ENCODE measurements at regions not wholly inside any gene's neighbourhood (a gene's known extent, or its start where the extent isn't known, plus 50 kb on each side); places are given as distances from the start of the nearest gene placed in this dataset.
"Not testable (repeated sequence)": the region's sequence is repeated elsewhere in the genome, so short reads cannot be mapped to it uniquely, and the experiment has no call there.

DNA sequence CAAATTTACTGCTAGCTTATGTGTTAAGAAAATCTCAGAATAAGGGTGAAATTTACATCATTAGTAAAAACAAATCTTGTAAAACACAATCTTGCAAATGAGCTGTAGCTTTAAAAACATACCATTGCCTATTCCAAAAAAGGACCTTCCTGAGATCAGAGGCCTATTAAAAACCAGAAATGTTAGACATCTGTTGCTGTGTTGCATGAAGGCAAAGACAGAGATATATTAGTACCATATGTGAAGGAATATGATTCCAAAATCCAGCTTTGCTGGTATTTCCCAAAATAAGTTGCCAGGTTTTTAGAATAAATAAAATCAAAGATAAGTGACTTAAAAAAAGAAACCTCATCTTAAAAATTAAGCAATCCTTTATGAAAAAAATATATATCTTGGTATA lies 504.1 kb upstream of the CDIN1 start:
- DNase-seq (ENCODE audit: low read depth in 3 of 3), result no peak

GRCh38 chr15:36079021-36079420 lies 500.4 kb upstream of the CDIN1 start:
- no peak for DNase-seq (ENCODE audit: low read depth in 3 of 3)

- no peak for DNase-seq (ENCODE audit: low read depth in 3 of 3)
Observed at GRCh38 chr15:36080759-36081158, 498.7 kb upstream of the CDIN1 start.

DNA sequence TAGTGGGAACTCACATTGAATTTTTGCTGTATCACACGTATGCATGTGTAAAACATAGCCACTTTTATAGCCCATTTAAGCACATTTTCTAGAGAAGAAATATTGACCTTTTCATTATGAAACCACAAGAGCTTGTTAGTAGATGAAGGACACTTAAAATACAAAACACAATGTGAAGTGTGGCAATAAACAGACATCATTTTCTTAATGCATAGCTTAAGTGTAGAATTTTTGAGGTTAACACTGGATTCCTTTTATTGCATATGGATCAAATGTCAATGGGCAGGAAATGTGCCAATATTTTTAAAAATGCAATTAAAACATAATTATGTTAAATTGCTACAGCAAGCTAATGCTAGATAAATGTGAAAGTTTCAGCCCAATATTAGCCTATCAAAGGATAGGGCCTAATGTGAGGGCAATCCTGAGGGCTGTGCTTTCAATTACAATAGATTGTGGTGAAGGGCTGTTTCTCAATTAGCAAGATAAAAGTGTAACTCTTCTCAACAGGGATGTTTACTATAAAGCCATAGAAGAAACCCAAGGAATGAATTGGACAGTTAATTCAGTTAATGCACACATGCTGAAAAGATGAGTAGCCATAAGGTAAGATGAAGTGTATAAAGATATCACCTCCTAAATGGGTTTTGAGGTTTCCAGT lies 489.0 kb upstream of the CDIN1 start:
- DNase-seq (ENCODE audit: low read depth in 3 of 3), result no peak

DNA sequence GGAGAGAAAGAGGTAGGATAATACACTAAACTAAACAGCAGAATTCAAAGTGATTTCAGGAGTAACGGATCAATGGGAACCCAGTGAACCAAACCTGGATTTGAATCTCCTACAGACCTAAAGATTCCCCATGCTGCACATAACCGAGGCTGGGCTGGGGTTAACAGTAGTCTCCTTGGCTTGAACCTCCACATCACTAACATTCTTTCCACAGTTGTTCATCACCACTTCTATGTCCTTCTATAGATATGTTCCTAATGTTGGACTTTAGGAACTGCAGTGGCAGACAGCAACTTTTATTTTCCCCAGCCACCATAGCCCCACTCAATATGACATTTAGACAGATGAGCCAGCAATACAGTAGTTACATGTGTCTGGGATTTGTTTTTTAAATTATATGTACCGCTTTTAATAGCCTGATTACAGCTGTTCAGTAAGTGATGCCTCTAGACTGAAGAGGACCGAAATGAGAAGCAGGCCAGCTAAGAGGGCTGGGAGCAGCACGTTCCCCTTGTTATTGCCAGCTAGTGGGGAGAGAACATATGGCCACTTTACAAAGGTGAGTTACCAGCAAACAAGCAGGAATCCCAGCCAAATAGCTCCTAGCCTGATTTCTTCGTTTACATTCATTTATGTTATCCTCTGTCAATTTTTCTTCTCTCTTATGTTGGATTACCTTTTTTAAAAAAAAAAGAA lies 472.6 kb upstream of the CDIN1 start:
- no peak for DNase-seq (ENCODE audit: low read depth in 3 of 3)

GRCh38 chr15:36108541-36108940 lies 470.9 kb upstream of the CDIN1 start:
- DNase-seq (ENCODE audit: low read depth in 3 of 3), result no peak

DNA sequence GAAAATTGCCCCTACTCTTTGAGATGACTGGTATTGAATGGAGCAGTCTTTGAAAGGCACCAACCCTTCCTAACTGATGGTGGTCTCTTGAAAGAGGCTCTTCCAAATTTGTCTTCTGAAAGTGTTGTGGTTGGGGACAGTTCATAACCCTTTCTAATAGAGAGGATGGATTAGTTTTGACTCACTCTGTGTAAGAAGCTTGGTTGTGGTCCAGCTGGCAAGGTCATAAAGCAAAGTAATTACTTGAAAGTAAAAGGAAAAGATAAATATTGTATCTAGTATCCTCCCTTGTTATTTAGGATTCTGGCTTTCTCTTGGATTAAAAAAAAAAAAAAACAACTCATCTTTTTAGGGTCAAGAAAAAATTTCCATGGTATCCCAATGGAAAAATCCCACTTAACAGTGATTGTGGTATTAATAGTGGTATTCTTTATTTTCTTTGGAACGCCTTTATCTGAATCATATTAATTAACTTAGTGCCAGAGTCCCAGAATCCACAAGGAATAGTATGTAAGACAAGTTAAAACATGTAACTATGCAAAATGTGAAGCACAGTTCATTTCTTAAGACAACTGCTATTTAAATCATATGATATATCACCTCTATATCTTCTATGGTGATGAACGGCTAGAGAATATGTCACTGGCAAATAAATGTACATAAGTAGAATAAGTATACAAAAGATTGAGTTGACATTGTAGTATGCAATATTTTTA lies 469.3 kb upstream of the CDIN1 start:
- DNase-seq (ENCODE audit: low read depth in 3 of 3), result no peak

DNA sequence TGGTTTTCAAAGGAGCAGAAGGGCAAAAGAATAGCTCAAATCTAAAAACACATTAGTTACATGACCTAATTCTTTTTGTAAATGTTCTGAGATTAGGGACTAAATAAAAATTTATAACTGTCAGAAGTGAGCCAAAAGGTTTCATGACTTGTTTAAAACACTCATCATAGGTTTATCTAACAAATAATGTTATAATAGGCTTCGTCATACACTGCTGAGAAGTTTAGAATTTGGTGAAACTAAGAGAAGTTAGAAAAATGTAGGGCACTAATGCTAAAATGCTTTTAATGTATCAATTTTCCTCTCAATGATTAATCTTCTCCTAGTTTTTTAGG lies 468.8 kb upstream of the CDIN1 start:
- no peak for DNase-seq (ENCODE audit: low read depth in 3 of 3)

DNA sequence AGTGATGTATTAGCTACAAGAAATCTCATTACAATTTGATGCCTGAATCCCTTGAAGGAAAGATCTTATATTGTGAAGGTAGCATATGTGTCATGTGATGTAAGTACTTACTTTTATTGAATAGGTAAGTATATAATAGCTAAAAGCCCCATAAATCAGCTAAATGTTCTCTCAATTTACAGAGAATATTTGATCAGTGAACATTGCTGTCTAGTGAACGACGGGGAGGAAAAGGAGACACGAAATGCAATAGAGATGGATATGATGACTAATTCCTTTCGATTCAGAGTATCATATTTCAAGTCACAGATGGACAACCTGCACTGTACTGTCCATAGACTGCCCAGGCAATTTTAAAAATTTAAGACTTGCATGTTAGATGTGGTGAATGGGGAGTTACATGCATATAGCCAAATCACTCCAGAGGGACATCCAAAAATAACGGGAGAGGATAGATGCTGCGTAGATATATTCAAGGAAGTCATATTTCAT lies 462.1 kb upstream of the CDIN1 start:
- DNase-seq (ENCODE audit: low read depth in 3 of 3), result no peak

DNA sequence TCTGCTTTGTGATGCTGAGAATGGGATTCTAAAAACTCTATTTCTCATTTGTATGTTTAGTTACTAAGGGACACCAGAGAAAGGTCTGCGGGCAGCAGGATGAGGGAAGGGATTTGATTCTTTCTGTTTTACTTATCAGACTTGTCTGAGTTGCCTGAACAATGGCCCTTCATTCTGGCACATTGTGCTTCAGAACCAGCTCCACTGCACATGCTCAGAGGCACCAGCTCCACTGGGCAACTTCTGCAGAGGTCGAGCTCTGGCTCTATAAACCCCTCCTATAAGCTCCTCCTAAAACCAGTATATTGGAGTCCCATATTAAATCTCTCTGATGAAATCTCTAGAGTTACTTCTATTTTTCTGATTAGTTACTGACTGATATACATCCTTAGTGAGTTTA lies 453.2 kb upstream of the CDIN1 start:
- DNase-seq (ENCODE audit: low read depth in 3 of 3), result no peak

DNA sequence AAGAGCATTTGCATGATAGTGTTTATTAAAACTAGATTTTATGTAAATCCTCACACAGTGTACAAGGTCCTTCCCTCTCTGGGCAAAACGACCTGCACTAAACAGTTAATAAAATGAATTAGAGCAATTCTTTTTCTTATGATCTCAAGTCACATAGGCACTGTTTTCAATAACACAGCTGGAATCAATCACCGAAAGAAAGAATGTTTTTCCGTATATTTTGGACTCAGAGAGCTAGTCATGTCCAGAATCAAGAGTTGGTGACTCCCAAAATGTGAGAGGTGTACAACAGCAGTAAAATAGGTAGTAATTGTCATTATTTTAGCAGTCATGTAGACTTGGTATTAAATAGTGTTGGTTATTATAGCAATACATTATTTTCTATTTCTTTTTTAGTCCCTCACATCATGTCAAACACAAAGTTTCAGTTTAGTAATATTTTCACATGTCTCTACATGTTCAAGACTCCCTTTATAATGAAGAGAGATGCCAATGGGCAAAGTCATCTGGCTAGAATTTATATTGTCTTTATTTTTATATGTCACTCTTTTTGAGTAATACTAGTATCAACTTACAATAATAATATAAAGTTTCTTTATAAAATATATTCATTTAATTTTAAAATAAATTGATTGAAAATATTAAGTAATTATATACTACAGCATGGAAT lies 448.6 kb upstream of the CDIN1 start:
- no peak for DNase-seq (ENCODE audit: low read depth in 3 of 3)

- no peak for DNase-seq (ENCODE audit: low read depth in 3 of 3)
Observed at GRCh38 chr15:36133742-36134141, 445.7 kb upstream of the CDIN1 start.

GRCh38 chr15:36136049-36136448 lies 443.4 kb upstream of the CDIN1 start:
- no peak for DNase-seq (ENCODE audit: low read depth in 3 of 3)

DNA sequence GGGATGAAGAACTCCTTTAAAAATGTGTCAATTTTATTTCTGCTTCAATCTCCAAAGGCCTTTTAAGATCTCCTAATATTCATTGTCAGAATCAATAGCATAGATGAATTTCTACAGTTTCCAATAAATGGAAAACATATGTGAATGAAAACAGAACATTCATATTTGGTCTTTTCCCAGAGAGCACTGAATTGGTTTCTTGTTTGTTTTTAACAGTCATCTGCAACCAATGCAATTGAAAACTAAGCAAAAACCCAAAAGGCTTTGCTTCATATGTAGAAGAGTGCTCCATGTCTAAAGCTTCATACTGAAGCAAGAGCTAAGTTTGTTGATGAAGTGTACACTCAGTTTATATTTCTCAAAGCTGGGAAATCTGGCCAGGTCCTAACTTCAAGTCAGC lies 426.5 kb upstream of the CDIN1 start:
- DNase-seq (ENCODE audit: low read depth in 3 of 3), result no peak

GRCh38 chr15:36156879-36157427 lies 422.5 kb upstream of the CDIN1 start:
- no peak for DNase-seq (ENCODE audit: low read depth in 3 of 3)

- DNase-seq (ENCODE audit: low read depth in 3 of 3), result no peak
Observed at GRCh38 chr15:36160351-36160750, 419.1 kb upstream of the CDIN1 start.

DNA sequence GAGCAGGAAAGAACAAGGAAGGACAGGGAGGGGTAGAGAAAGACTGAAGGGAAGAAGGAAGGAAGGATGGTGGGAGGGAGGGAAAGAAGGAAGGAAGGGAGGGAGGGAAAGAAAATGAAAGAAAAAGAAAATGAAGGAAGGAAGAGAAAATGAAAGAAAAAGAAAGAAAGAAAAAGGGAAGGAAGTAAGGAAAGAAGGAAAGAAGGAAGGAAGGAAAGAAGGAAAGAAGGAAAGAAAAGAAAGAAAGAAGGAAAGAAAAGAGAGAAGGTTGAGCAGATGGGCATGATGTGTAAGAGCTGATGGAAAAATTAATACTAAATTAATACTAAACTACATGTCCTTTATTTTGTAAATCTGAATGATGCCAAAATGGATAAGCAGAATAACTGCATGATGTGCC lies 418.3 kb upstream of the CDIN1 start:
- no peak for DNase-seq (ENCODE audit: low read depth in 3 of 3)

DNA sequence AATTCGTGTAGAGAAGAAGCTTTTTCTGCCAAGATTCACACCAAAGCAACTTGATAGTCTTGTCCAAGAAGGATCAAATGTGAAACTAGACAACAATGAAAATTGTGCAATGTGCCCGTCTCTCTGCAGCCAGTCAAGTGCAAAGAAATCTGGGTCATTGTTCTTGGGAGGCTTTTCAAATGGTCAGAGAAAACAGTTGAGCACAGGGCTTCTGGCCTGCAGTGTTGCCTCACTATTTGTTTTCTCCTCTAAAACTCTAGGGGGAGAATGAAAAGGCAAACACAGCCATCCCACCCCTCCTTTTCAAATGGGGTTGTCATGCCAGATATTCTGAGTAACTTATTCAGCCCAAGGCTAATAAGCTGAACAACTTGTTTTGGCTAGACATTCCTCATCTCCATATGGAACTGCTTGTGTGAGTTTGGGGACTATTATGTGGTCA lies 417.6 kb upstream of the CDIN1 start:
- no peak for DNase-seq (ENCODE audit: low read depth in 3 of 3)

DNA sequence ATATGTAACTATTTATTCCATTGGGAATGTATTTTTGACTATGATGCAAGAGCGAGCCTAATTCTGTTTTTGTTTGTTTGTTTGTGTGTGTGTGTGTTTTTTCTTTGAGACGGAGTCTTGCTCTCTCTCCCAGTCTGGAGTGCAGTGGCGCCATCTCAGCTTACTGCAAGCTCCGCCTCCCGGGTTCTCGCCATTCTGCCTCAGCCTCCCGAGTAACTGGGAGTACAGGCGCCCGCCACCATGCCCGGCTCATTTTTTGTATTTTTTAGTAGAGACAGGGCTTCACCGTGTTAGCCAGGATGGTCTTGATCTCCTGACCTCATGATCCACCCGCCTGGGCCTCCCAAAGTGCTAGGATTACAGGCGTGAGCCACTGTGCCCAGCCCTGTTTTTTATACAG lies 415.4 kb upstream of the CDIN1 start:
- DNase-seq (ENCODE audit: low read depth in 3 of 3), result not testable (repeated sequence)

GRCh38 chr15:36172955-36173354 lies 406.5 kb upstream of the CDIN1 start:
- DNase-seq (ENCODE audit: low read depth in 3 of 3), result no peak

GRCh38 chr15:36175186-36175740 lies 404.2 kb upstream of the CDIN1 start:
- no peak for DNase-seq (ENCODE audit: low read depth in 3 of 3)

All from stimulated activated CD4-positive, alpha-beta T cell treated with anti-CD3 and anti-CD28 coated beads, TNF-alpha, amount 100 ng/mL, for 4 hours (primary cell).